ENCODE measurements at regions not wholly inside any gene's neighbourhood (a gene's known extent, or its start where the extent isn't known, plus 50 kb on each side); places are given as distances from the start of the nearest gene placed in this dataset.

DNA sequence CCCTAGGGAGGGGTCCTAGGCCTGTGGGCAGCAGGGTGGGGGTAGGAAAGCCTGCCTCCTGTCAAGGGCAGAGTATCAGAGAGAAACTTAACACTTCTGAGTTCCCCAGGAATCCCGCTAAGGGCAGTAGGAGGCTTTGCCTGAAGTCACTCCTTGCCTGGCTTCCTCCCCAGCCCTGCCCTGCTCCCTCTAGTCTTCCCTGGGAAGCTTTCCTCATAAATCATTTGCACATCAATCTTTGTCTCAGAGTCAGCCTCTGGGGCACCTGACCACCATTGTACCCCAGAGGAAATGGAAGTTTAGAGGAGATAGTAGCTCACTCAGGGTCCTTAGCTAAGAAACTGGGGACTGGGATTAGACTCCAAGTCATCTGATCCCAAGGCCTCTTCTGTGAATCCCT, 129.4 kb upstream of the TLE3 start:
- TF ChIP-seq FOXM1 (IDR thresholded peaks at IDR 0.05; ENCODE audit: borderline replicate concordance, low read depth) (no peak), TCF12 (IDR thresholded peaks at IDR 0.05; ENCODE audit: low read depth) (no peak), EP300 (IDR thresholded peaks at IDR 0.05; ENCODE audit: borderline replicate concordance) (no peak), REST (IDR thresholded peaks at IDR 0.05; ENCODE audit: low read depth) (no peak), TAF1 (IDR thresholded peaks at IDR 0.05; ENCODE audit: low read depth) (no peak), CREB1 (IDR thresholded peaks at IDR 0.05; ENCODE audit: low read depth) (no peak)

All from Ishikawa (cell line).